ENCODE measurements at regions not wholly inside any gene's neighbourhood (a gene's known extent, or its start where the extent isn't known, plus 50 kb on each side); places are given as distances from the start of the nearest gene placed in this dataset.

- TF ChIP-seq, protein P1, sequence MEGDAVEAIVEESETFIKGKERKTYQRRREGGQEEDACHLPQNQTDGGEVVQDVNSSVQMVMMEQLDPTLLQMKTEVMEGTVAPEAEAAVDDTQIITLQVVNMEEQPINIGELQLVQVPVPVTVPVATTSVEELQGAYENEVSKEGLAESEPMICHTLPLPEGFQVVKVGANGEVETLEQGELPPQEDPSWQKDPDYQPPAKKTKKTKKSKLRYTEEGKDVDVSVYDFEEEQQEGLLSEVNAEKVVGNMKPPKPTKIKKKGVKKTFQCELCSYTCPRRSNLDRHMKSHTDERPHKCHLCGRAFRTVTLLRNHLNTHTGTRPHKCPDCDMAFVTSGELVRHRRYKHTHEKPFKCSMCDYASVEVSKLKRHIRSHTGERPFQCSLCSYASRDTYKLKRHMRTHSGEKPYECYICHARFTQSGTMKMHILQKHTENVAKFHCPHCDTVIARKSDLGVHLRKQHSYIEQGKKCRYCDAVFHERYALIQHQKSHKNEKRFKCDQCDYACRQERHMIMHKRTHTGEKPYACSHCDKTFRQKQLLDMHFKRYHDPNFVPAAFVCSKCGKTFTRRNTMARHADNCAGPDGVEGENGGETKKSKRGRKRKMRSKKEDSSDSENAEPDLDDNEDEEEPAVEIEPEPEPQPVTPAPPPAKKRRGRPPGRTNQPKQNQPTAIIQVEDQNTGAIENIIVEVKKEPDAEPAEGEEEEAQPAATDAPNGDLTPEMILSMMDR (IDR thresholded peaks at IDR 0.05), result no peak
- no peak for TF ChIP-seq POLR2A (IDR thresholded peaks at IDR 0.05)
These were observed 137.9 kb upstream of the IRX5 start for GRCh38 chr16:54792811-54793210.
